H1 (cell line): ENCODE measurements at regions not wholly inside any gene's neighbourhood (a gene's known extent, or its start where the extent isn't known, plus 50 kb on each side); places are given as distances from the start of the nearest gene placed in this dataset.
A peak's percentile ranks its signal among the peaks of the same experiment; 100 is the strongest.

Experiments
- CTCF ChIA-PET: fragments of 300-600 bp; sonication (Branson Sonifier 250); formaldehyde crosslinking; loops from one replicate; lab custom pipeline; 2021; ENCODE audit not compliant: partially characterized antibody; lab: Charles Lee
- POLR2A ChIA-PET: fragments of 300-600 bp; sonication (Branson Sonifier 250); formaldehyde crosslinking; loops from one replicate; lab custom pipeline; 2021; ENCODE audit warnings: inconsistent platforms; ENCODE audit not compliant: partially characterized antibody; lab: Charles Lee
- DNase-seq, 2 experiments: peaks; one replicate each; pipeline versions ENCODE4 v3.0.0 to v3.0.0-alpha.2; 2010 to 2022; ENCODE audit warnings: low spot score in 2 of 2, low read depth in 1 of 2, mixed read lengths in 1 of 2
- FAIRE-seq: peaks from 2 replicates; lab custom pipeline; 2011; peaks lifted over from hg19 to GRCh38; lab: Jason Lieb, UNC
- H2AFZ ChIP-seq: 2 replicates; pipeline ENCODE4 v1.8.1; 2012; ENCODE audit warnings: low read length, inconsistent platforms
- H2AK5ac ChIP-seq: 2 replicates; pipeline ENCODE4 v1.6.1; 2013; ENCODE audit warnings: low read depth, low read length
- H2BK120ac ChIP-seq: replicated peaks from 2 replicates; pipeline ENCODE3; 2013; ENCODE audit warnings: low read depth, low read length, inconsistent platforms
- H2BK12ac ChIP-seq: 2 replicates; pipeline ENCODE4 v1.6.1; 2013; ENCODE audit warnings: low read depth, low read length
- H2BK15ac ChIP-seq: 2 replicates; pipeline ENCODE4 v1.6.1; 2013; ENCODE audit warnings: low read length
- H2BK20ac ChIP-seq: 2 replicates; pipeline ENCODE4 v1.6.1; 2013; ENCODE audit warnings: low read length
- H2BK5ac ChIP-seq: 2 replicates; pipeline ENCODE4 v1.6.1; 2013; ENCODE audit warnings: low read depth, low read length
- H3K14ac ChIP-seq: 2 replicates; pipeline ENCODE4 v1.6.1; 2013; ENCODE audit warnings: inconsistent platforms; ENCODE audit not compliant: insufficient read length
- H3K18ac ChIP-seq: 2 replicates; pipeline ENCODE4 v1.6.1; 2013; ENCODE audit warnings: low read length; ENCODE audit errors: extremely low read depth
- H3K23ac ChIP-seq: 2 replicates; pipeline ENCODE4 v1.6.1; 2013; ENCODE audit warnings: inconsistent platforms; ENCODE audit not compliant: insufficient read length
- H3K23me2 ChIP-seq: 2 replicates; pipeline ENCODE4 v1.6.1; 2013; ENCODE audit warnings: low read depth, low read length
- H3K27ac ChIP-seq: 2 replicates; pipeline ENCODE4 v1.6.1; 2011; ENCODE audit warnings: low read depth, low read length, inconsistent platforms
- H3K27me3 ChIP-seq, 4 experiments: replicated peaks in 1 of 4; 1 replicate in 1 of 4; 2 replicates in 3 of 4; pipeline versions ENCODE4 v1.6.1 to v1.8.1; 2011 to 2013; ENCODE audit warnings: low read length in 3 of 4, mild to moderate bottlenecking in 3 of 4, inconsistent platforms in 2 of 4, mixed read lengths in 2 of 4, moderate library complexity in 1 of 4; ENCODE audit not compliant: control insufficient read depth in 3 of 4, insufficient read depth in 3 of 4; ENCODE audit errors: extremely low read depth in 1 of 4
- H3K36me3 ChIP-seq, 4 experiments: 2 replicates each; pipeline versions ENCODE4 v1.6.1 to v1.8.1; 2011 to 2013; ENCODE audit warnings: mild to moderate bottlenecking in 4 of 4, low read length in 3 of 4, moderate library complexity in 2 of 4, control low read depth in 1 of 4, inconsistent platforms in 1 of 4; ENCODE audit not compliant: insufficient read depth in 4 of 4, control insufficient read depth in 2 of 4
- H3K4ac ChIP-seq: replicated peaks from 2 replicates; pipeline ENCODE3; 2013; ENCODE audit warnings: low read length, low read depth, mixed read lengths, inconsistent platforms; ENCODE audit not compliant: insufficient read length
- H3K4me1 ChIP-seq, 4 experiments: replicated peaks in 1 of 4; 1 replicate in 1 of 4; 2 replicates in 3 of 4; pipeline versions ENCODE4 v1.6.1 to v1.8.1; 2011 to 2013; ENCODE audit warnings: low read length in 3 of 4, inconsistent platforms in 2 of 4, mixed read lengths in 1 of 4; ENCODE audit not compliant: insufficient read depth in 4 of 4, control insufficient read depth in 3 of 4
- H3K4me2 ChIP-seq, 2 experiments: 2 replicates each; pipeline versions ENCODE4 v1.6.1 to v1.8.1; 2011 to 2013; ENCODE audit warnings: low read depth in 2 of 2, low read length in 2 of 2, control low read depth in 1 of 2, inconsistent platforms in 1 of 2, mild to moderate bottlenecking in 1 of 2; ENCODE audit not compliant: insufficient read depth in 1 of 2
- H3K4me3 ChIP-seq, 4 experiments: fragments of 200-600, 300-600 bp in 1 of 4; sonication (generic), shearing (Covaris generic), sonication (Bioruptor Twin) in 1 of 4; 2 replicates each; pipeline versions ENCODE4 v1.5.1 to v1.8.1; 2011 to 2016; ENCODE audit warnings: low read length in 4 of 4, low read depth in 3 of 4, control low read depth in 2 of 4, inconsistent platforms in 2 of 4, mild to moderate bottlenecking in 2 of 4, mixed read lengths in 1 of 4, moderate library complexity in 1 of 4; ENCODE audit not compliant: insufficient read depth in 2 of 4; ENCODE audit errors: extremely low read depth in 1 of 4
- H3K56ac ChIP-seq: replicated peaks from 2 replicates; pipeline ENCODE3; 2013; ENCODE audit warnings: low read depth, mild to moderate bottlenecking, mixed read lengths, low read length, inconsistent platforms; ENCODE audit not compliant: insufficient read length
- H3K79me1 ChIP-seq: 2 replicates; pipeline ENCODE4 v1.6.1; 2013; ENCODE audit warnings: low read depth, low read length, control low read depth
- H3K79me2 ChIP-seq, 2 experiments: 2 replicates each; pipeline versions ENCODE4 v1.6.1 to v1.8.1; 2012 to 2013; ENCODE audit warnings: low read length in 2 of 2, mild to moderate bottlenecking in 2 of 2, inconsistent platforms in 1 of 2; ENCODE audit not compliant: insufficient read depth in 2 of 2, control insufficient read depth in 1 of 2
- H3K9ac ChIP-seq, 4 experiments: replicated peaks in 1 of 4; 1 replicate in 1 of 4; 2 replicates in 3 of 4; pipeline versions ENCODE4 v1.6.1 to v1.8.1; 2011 to 2013; ENCODE audit warnings: low read depth in 3 of 4, low read length in 3 of 4, control low read depth in 2 of 4, mild to moderate bottlenecking in 2 of 4, moderate library complexity in 2 of 4, inconsistent platforms in 1 of 4; ENCODE audit errors: extremely low read depth in 1 of 4
- H3K9me3 ChIP-seq, 2 experiments: 2 replicates each; pipeline versions ENCODE4 v1.6.1 to v1.8.1; 2012 to 2013; ENCODE audit warnings: mild to moderate bottlenecking in 2 of 2, moderate library complexity in 2 of 2, control low read depth in 1 of 2, inconsistent platforms in 1 of 2, low read depth in 1 of 2, low read length in 1 of 2, mixed read lengths in 1 of 2; ENCODE audit not compliant: insufficient read depth in 2 of 2
- H4K20me1 ChIP-seq, 2 experiments: replicated peaks in 1 of 2; 2 replicates each; pipeline versions ENCODE3 to v1.8.1; 2011 to 2013; ENCODE audit warnings: inconsistent platforms in 2 of 2, low read length in 2 of 2, mild to moderate bottlenecking in 1 of 2; ENCODE audit not compliant: insufficient read depth in 2 of 2, control insufficient read depth in 1 of 2
- H4K5ac ChIP-seq: 2 replicates; pipeline ENCODE4 v1.6.1; 2013; ENCODE audit warnings: low read length, low read depth, mixed read lengths, inconsistent platforms; ENCODE audit not compliant: insufficient read length
- H4K8ac ChIP-seq: 2 replicates; pipeline ENCODE4 v1.8.0; 2013; ENCODE audit warnings: mild to moderate bottlenecking, moderate library complexity, low read length, inconsistent platforms; ENCODE audit not compliant: insufficient read depth; ENCODE audit errors: extremely low read depth
- H4K91ac ChIP-seq: replicated peaks from 2 replicates; pipeline ENCODE3; 2013; ENCODE audit warnings: low read length, mixed read lengths, inconsistent platforms; ENCODE audit not compliant: insufficient read length
- BACH1 ChIP-seq: IDR thresholded peaks from 2 replicates; pipeline ENCODE4 v1.6.1; 2012; ENCODE audit warnings: low read length, improper control_type of control experiment
- BCL11A ChIP-seq, 2 experiments: IDR thresholded peaks; one replicate each; pipeline ENCODE4 v1.6.1; 2011; ENCODE audit warnings: low read depth in 2 of 2, low read length in 2 of 2, mild to moderate bottlenecking in 2 of 2
- CREB1 ChIP-seq: IDR thresholded peaks from 2 replicates; pipeline ENCODE4 v1.6.1; 2012; ENCODE audit warnings: inconsistent platforms
- EZH2 ChIP-seq: fragments of 200-600 bp; sonication (generic); IDR thresholded peaks from 2 replicates; pipeline ENCODE4 v1.7.1; 2012; ENCODE audit warnings: low read depth, mild to moderate bottlenecking, moderate library complexity, low read length, inconsistent platforms; ENCODE audit not compliant: severe bottlenecking
- GABPA ChIP-seq: IDR thresholded peaks from 2 replicates; pipeline ENCODE4 v1.6.1; 2011; ENCODE audit warnings: mild to moderate bottlenecking, low read length, moderate library complexity, borderline replicate concordance; ENCODE audit not compliant: insufficient read depth
- PHF8 ChIP-seq: fragments of 200-600 bp; sonication (generic); conservative IDR thresholded peaks from 2 replicates; pipeline ENCODE4 v1.7.1; 2012; ENCODE audit warnings: low read depth, mild to moderate bottlenecking, inconsistent platforms, low read length, moderate library complexity
- RXRA ChIP-seq: IDR thresholded peaks from 2 replicates; pipeline ENCODE4 v1.6.1; 2011; ENCODE audit warnings: low read depth, mild to moderate bottlenecking, low read length, moderate library complexity; ENCODE audit not compliant: insufficient read depth
- SAP30 ChIP-seq: fragments of 300-600 bp; sonication (generic); IDR thresholded peaks from 2 replicates; pipeline ENCODE4 v1.7.1; 2012; ENCODE audit warnings: low read length, moderate library complexity, mild to moderate bottlenecking, inconsistent platforms; ENCODE audit not compliant: insufficient read depth, insufficient replicate concordance
- SP2 ChIP-seq: IDR thresholded peaks from 2 replicates; pipeline ENCODE4 v1.6.1; 2012; ENCODE audit warnings: mild to moderate bottlenecking, low read length, inconsistent platforms
- SUZ12 ChIP-seq: fragments of 200-600 bp; sonication (generic); IDR thresholded peaks from 2 replicates; pipeline ENCODE4 v1.6.1; 2012; ENCODE audit warnings: mild to moderate bottlenecking, inconsistent platforms, low read length, moderate library complexity, mixed read lengths
- TAF1 ChIP-seq: IDR thresholded peaks from 2 replicates; pipeline ENCODE4 v1.6.1; 2011; ENCODE audit warnings: mild to moderate bottlenecking, low read depth, low read length
- TEAD4 ChIP-seq: IDR thresholded peaks from 2 replicates; pipeline ENCODE4 v1.6.1; 2012; ENCODE audit warnings: low read depth, low read length, inconsistent platforms, mixed read lengths
- WGBS, 2 experiments: shearing (Covaris generic) in 1 of 2; methylation state at CpG; one replicate each; pipeline versions ENCODE4 v1.1.6 to v1.1.7; 2013 to 2015; ENCODE audit warnings: low lambda C conversion rate in 2 of 2, mixed read lengths in 2 of 2, inconsistent platforms in 1 of 2, low coverage in 1 of 2, missing lambda C conversion rate in 1 of 2; ENCODE audit not compliant: insufficient replicate concordance in 2 of 2, insufficient coverage in 1 of 2, insufficient read length in 1 of 2; ENCODE audit errors: extremely low coverage in 1 of 2, missing lambda C conversion rate in 1 of 2; 5-methylcytosine and 5-hydroxymethylcytosine counted together

DNA sequence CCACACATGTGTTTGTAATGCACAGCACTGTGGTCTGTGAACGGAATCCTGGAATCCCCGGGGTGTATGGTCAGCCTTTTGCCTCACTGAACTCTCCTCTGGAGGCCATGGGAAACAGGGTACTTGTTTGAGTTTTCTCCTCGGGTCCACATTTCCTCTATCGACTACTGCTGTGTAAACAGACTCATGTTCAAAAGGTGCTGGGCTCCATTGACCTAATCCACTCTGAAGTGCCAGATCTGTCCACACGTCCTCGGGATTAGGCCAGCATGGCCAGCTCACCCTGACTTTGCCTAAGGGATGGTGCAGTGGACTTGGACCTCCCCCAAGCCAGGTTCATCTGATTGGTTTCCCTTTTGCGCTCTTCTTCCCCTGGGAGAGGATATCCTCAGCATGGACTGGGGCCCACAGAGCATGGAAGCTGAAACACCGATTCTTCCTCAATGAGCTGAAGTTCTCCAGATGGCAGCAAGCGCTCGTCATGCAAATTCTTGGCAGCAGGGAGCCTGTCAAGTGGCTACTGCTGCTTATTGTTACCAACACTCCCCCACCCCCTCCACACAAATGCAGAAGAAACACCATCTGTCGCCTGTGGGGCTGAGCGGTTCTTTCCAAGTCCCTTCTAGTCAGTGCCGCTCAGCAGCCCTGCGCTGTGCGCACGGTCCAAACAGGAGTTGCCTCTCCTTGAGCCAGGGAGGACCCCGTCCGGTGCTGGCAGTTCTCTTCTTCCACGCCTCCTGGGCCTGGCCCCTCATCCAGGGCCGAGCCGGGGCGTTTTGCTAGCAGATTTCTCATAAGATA, 292.6 kb upstream of the MARCKS start:
- Histone ChIP-seq H2BK20ac (peak overlapping the region; percentile 51), H3K27ac (peak overlapping the region; percentile 35), H3K14ac (no peak overlapping the region), H3K9me3 (no peaks in the 10 kb centered on the region), H3K9ac (peak overlapping the region in 2 of 4 experiments; percentile 3 to 30; a peak in 2 of 7 replicates), H2BK12ac (peak overlapping the region; percentile 82; the same call in 1 of the 2 replicates), H3K36me3 (no peaks in the 10 kb centered on the region), H3K18ac (peak overlapping the region; percentile 93), H3K79me2 (no peaks in the 10 kb centered on the region), H2AFZ (peak overlapping the region; percentile 87), H3K4ac (no peak overlapping the region), H2AK5ac (no peak overlapping the region), H3K79me1 (no peaks in the 10 kb centered on the region), H3K4me3 (peak overlapping the region; percentile 11 to 44 (median 16); a peak in 5 of 8 replicates), H2BK120ac (peak overlapping the region; percentile 91), H3K4me2 (peak overlapping the region; percentile 67 to 77), H4K5ac (peak overlapping the region; percentile 76), H2BK5ac (peak overlapping the region; percentile 87), H2BK15ac (no peak overlapping the region), H3K23me2 (no peaks in the 10 kb centered on the region), H3K27me3 (no peaks in the 10 kb centered on the region; a peak in 2 of 7 replicates), H4K20me1 (no peaks in the 10 kb centered on the region), H4K91ac (peak overlapping the region; percentile 63), H4K8ac (peak overlapping the region; percentile 53), H3K23ac (no peak overlapping the region), H3K56ac (peak overlapping the region; percentile 2), H3K4me1 (peaks cover 2 to 12% (median 8%) of the 10 kb centered on the region in 4 experiments)
- ChIA-PET POLR2A (interaction anchor here (0.6 to 1.7 kb wide), 3 partner anchors 28 to 954 kb away, joined by 3 to 4 read pairs (median 4); no protein-coding TSS in a partner anchor), CTCF (interaction anchor here (1.0 kb wide), 1 partner anchor 162 kb away, joined by 4 read pairs; no protein-coding TSS in a partner anchor)
- FAIRE-seq (peak; percentile 95), DNase-seq (peak; percentile 69 to 77)
- WGBS, 2 experiments, result 11% methylated on average over 22 of the region's 22 CpGs; no CpG with 5 or more reads in 1 of the 2 experiments
- TF ChIP-seq SP2 (no peak), CREB1 (peak; percentile 23; the same call in 1 of the 2 replicates), SAP30 (no peak), BACH1 (no peak), PHF8 (no peak), TEAD4 (peak; percentile 90), TAF1 (0 out of 2 replicates have a peak, but pooled peaks have one; percentile 36), EZH2 (peak; percentile 22), SUZ12 (no peak), BCL11A (IDR thresholded peaks at IDR 0.05; ENCODE audit: low read depth in 2 of 2, low read length in 2 of 2) (peak in 1 of 2 experiments; percentile 14), RXRA (no peak), GABPA (no peak)
